NCI-H524 (cell line): ENCODE measurements at regions not wholly inside any gene's neighbourhood (a gene's known extent, or its start where the extent isn't known, plus 50 kb on each side); places are given as distances from the start of the nearest gene placed in this dataset.
A peak's percentile ranks its signal among the peaks of the same experiment; 100 is the strongest.
"Not testable (repeated sequence)": the region's sequence is repeated elsewhere in the genome, so short reads cannot be mapped to it uniquely, and the experiment has no call there.

Source experiments
- DNase-seq, 2 experiments: peaks; one replicate each; lab custom pipeline; 2025; lab: John Stamatoyannopoulos, UW

DNA sequence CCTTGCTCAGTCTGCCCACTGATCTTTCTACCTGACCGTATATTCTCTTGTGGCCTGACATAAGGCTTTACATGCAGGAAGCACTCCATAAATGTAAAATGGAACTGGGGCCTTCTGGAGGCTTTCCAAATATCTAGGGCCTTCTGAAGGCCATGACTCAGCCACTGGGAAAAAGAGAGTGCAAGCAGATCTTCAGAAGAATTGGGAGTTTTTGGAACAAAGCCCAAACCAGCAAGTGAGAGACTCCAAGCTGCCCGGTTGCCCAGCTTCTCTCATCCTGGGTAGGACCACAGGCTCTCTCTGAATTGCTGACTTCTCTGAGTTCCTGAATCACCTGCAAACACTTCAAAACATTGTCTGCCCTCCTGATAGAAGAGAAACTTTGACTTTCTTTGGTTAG is 107.9 kb upstream of the BMAL1 start:
- DNase-seq: no peak

DNA sequence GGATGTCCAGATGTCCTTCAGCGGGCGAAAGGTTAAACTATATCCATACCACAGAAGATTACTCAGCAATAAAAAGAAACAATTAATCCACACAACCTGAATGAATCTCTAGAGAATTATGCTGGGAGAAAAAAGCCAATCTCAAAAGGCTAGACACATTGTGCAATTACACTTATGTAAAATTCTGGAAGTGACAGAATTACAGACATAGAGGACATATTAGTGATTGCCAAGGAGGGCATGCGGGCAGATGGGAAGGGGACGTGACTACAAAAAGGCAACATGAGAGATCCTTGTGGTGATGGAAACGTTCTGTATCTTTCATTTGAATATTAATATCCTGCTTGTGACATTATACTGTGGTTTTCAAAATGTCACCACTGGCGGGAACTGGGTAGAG is 103.5 kb upstream of the BMAL1 start:
- peak in 1 of 2 experiments; percentile 17 for DNase-seq

DNA sequence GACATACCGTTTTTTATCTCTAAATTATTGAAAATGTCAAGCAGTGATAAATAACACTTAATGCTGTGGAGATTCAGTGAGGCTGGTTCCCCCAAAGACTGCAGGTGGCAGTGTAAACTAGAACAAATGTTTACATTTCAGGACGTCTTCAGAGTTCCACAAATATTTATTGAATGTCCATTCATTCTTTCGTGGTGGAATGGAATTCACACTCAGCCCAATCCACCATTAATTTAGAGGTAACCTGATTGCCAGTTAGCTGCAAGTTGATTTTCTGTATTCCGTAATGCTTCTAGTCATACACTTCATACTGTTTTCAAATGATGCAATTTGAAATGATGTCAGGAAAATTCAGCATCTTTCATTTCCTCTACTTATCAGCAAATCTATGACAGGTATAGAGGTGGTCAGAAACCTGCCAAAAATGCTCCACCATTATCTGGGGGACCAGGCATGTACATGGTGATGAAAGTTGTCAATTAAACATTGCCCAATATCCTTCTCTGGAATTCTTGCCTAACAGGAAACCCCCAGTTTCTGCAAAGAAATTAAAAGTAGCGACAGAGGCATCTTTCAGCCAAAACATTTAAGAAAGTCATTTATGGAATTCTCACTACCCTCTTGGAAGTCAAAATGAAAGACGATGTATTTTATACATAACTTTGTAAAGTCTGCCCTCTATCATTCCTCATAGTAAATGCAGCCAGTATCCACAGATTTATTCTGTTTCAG is 94.3 kb upstream of the BMAL1 start:
- peak in 1 of 2 experiments; percentile 39 for DNase-seq

DNA sequence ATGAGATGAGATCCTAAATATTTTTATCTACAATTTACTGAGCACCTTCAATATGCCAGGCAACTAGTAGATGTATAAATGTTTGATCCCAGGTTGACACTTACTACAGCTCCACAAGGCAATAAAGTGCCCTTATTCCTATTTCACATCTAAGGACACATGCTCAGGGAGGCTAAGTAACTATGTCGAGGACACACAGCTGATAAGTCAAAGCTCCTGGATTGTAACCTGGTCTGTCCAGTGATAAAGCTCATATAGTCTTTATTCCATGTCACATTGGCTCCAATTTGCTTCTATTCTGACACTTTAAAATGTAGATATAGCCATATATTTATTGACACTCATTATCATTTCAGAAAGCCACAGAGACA is 93.8 kb upstream of the BMAL1 start:
- DNase-seq: no peak

- no peak for DNase-seq
Measured at GRCh38 chr11:13184295-13184794, 93.2 kb upstream of the BMAL1 start.

DNA sequence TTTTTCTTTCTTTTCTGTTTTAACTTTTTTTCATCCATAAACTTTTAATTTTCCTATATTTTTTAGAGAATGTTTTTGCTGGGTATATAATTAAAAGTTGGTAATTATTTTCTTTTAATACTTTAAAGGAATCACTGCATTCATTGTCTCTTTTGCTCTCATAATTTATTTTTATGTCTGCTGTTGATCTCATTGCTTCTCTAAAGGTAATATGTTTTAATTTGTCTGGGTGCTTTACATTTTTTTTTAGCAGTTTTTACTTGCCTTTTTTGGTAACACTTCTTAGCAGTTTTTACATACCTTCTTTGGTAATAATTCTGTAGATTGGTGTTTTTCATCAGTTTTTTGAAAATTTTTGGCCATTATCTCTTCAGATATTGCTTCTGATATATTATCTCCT is 89.4 kb upstream of the BMAL1 start:
- no peak for DNase-seq

DNA sequence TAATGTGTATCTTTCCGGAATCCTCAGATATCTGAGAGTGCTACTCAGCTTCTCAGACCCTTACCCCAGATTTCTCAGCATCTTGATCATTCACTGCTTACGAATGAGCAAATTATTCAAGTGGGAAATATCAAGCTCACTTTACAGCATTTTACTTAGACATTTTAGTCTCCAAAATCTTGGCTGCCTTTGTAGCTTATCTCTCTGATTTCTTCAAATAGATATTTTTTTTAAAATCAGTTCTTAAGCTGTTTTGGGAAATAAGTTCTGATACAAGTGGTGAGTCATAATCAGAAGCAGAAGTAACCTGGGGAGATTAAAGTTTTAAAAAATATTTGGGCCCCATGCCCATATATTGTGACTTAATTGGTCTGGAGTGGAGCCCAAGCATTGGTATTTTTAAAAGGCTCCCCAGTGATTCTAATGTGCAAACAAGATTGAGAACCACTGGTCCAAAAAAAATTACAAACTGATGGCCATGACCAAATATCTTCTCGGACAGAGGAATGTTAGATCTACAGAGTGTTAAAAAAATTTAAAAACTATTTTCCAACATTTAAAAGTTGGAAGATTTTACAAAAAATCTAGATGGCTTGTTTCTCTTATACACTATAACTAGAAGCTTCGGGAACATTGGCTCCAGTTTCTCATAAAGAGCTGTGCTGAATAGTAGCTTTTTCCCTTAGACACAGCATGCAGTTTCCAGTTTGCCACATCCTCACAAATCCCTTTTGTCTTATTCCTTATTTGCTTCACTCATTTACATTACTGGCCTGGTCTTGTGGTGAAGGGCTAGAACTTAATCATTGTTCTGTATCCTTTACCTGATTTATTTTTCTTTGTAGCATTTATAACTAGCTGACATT is 87.8 kb upstream of the BMAL1 start:
- DNase-seq: no peak

GRCh38 chr11:13193613-13194012 is 84.0 kb upstream of the BMAL1 start:
- no peak for DNase-seq

DNA sequence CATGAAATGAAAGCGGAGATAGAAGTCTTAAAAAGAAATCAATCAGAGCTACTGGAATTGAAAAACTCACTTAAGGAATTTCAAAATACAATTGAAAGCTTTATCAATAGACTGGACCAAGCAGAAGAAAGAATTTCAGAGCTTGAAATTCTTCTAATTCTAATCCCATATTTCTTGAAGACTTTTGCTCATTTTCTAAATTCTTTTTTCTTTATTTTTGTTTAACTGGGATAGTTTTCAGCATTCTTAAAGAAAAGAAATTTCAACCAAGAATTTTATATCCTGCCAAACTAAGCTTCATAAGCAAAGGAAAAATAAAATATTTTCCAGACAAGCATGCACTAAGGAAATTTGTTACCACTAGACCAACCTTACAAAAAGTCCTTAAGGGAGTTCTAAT is 80.2 kb upstream of the BMAL1 start:
- DNase-seq: not testable (repeated sequence)

GRCh38 chr11:13205486-13205885 is 72.1 kb upstream of the BMAL1 start:
- no peak for DNase-seq

GRCh38 chr11:13206086-13206640 is 71.4 kb upstream of the BMAL1 start:
- DNase-seq: no peak

GRCh38 chr11:13207270-13207664 is 70.3 kb upstream of the BMAL1 start:
- no peak for DNase-seq

GRCh38 chr11:13207665-13208594 is 69.7 kb upstream of the BMAL1 start:
- DNase-seq: no peak

- no peak for DNase-seq
Measured at GRCh38 chr11:13208921-13209320, 68.7 kb upstream of the BMAL1 start.

DNA sequence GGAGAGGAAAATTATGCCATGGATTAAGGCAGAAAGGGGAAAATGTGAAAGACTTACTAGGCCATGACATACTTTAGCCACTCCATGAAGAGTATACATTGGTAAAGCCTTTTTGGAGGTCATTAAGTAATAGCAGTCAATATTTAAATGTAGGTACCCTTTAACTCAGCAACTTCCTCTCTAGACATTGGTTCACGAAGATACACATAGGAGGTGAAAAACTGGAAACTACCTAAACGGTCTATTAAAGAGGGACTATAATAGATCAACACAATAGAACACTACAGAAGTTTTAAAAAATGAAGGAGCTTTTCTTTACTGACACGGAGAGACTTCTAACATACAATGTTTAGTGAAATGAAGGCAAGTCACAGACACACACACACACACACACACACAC is 68.2 kb upstream of the BMAL1 start:
- DNase-seq: no peak

DNA sequence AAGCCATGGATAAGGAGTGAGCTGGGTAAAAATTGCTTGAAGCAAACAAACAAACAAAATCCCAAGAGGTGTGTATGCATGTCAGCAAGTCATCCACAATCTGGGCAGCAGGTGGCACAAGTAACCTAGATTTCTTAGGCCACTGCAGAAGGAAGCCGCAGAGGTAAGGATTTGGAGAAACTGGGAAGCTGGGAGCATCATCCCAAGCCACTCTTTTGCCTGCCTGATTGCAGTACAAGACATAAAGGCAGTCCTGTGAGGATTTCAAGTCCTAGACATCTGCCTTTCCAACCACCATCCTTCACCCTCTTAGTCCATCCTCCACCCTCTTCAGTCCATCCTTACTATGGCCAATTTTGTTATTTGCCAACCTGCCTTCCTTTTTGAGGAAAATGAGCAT is 67.2 kb upstream of the BMAL1 start:
- DNase-seq: peak; percentile 51 to 77

- no peak for DNase-seq
Measured at GRCh38 chr11:13214276-13214675, 63.3 kb upstream of the BMAL1 start.

DNA sequence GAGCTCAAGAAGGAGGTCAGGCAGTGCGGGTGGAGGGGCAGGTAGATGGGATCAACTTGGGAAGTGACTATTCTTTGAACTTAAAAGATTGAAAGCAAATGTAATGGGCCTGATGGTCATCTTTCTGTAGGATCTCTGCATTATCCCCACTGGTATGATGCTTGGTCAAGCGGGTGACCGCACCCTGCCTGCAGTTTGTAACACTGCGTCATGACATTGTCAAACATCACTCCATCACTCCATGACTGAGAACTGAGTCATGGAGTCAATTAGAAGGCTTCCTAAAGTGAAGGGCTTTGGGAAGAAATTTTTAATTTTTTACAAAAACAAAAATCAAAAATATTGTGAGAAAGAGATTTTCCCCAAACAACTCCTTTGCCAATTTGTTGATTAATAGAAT is 62.4 kb upstream of the BMAL1 start:
- DNase-seq: no peak

DNA sequence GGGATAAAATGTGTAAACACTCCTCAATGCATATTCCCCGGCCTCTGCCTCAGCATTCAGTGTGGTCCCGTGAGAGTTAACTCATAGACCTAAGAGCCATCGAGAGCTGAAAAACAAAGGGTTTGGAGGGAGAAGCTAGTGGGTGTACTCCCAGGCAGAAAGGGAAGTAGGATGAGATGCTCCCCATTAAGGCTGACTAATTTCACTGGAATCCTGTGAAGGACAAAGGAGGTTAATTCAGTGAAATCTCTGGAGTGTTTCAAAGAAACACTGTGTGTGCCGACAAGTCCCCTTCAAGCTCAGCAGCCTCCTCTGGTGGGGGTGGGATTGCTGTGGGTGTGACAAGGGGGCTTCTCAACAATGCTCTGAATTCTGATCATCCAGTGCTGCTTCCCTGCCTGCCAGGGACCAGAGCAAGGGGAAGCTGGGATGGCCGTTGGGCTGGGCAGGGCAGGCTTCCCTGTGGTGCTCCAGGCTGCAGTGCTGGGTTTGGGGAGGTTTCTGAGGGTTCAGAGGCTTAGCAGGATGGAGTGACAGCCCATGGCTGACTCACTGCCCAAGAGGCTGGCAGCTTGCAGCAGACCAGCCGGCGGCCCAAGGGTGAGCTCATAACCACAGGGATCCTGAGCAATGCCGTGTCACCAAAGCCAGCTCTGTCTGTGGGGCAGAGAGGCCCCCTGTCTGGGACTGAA is 61.4 kb upstream of the BMAL1 start:
- DNase-seq: no peak

- DNase-seq: no peak
Measured at GRCh38 chr11:13216711-13217075, 60.9 kb upstream of the BMAL1 start.

DNA sequence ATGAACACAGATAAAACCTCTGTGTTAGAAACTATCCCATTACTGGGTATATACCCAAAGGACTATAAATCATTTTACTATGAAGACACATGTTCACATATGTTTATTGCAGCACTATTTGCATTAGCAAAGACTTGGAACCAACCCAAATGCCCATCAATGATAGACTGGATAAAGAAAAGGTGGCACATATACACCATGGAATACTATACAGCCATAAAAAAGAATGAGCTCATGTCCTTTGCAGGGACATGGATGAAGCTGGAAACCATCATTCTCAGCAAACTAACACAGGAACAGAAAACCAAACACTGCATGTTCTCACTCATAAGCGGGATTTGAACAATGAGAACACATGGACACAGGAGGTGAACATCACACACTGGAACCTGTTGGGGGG is 58.9 kb upstream of the BMAL1 start:
- not testable (repeated sequence) for DNase-seq
